Trophoblast cell (in vitro differentiated cells and primary cell): ENCODE measurements at regions not wholly inside any gene's neighbourhood (a gene's known extent, or its start where the extent isn't known, plus 50 kb on each side); places are given as distances from the start of the nearest gene placed in this dataset.

ENCODE experiments used
- DNase-seq, 2 donors: peaks; one replicate each; pipeline ENCODE4 v3.0.0-alpha.2; 2016
- H2AFZ ChIP-seq: 2 replicates; pipeline ENCODE4 v1.6.1; 2013; ENCODE audit warnings: low read length, moderate library complexity, mild to moderate bottlenecking; ENCODE audit not compliant: insufficient read depth, poor library complexity
- H2AK5ac ChIP-seq: 2 replicates; pipeline ENCODE4 v1.6.1; 2013; ENCODE audit warnings: mild to moderate bottlenecking, low read length
- H2BK120ac ChIP-seq: 2 replicates; pipeline ENCODE4 v1.6.1; 2013; ENCODE audit warnings: low read length, mild to moderate bottlenecking, moderate library complexity; ENCODE audit not compliant: insufficient read depth, poor library complexity
- H2BK12ac ChIP-seq: 2 replicates; pipeline ENCODE4 v1.6.1; 2013; ENCODE audit warnings: mild to moderate bottlenecking, low read length, moderate library complexity
- H2BK5ac ChIP-seq: 2 replicates; pipeline ENCODE4 v1.6.1; 2013; ENCODE audit warnings: low read length, low read depth, moderate library complexity, mild to moderate bottlenecking; ENCODE audit not compliant: poor library complexity
- H3K14ac ChIP-seq: 2 replicates; pipeline ENCODE4 v1.6.1; 2013; ENCODE audit warnings: mild to moderate bottlenecking, low read length
- H3K18ac ChIP-seq: 2 replicates; pipeline ENCODE4 v1.6.1; 2013; ENCODE audit warnings: mild to moderate bottlenecking, low read length
- H3K23ac ChIP-seq: 2 replicates; pipeline ENCODE4 v1.6.1; 2013; ENCODE audit warnings: low read length
- H3K27ac ChIP-seq: 2 replicates; pipeline ENCODE4 v1.5.1; 2013; ENCODE audit warnings: low read depth, mild to moderate bottlenecking, inconsistent platforms, low read length, moderate library complexity
- H3K27me3 ChIP-seq: 2 replicates; pipeline ENCODE4 v1.6.1; 2013; ENCODE audit warnings: inconsistent platforms, mild to moderate bottlenecking, low read length, moderate library complexity; ENCODE audit not compliant: insufficient read depth
- H3K36me3 ChIP-seq, 2 experiments: 1 replicate in 1 of 2; 2 replicates in 1 of 2; pipeline ENCODE4 v1.6.1; 2013; ENCODE audit warnings: low read length in 2 of 2, mild to moderate bottlenecking in 2 of 2, moderate library complexity in 1 of 2; ENCODE audit not compliant: insufficient read depth in 2 of 2, control insufficient read depth in 1 of 2
- H3K4ac ChIP-seq: 2 replicates; pipeline ENCODE4 v1.6.1; 2013; ENCODE audit warnings: low read depth, mild to moderate bottlenecking, low read length, moderate library complexity
- H3K4me1 ChIP-seq, 2 experiments: 1 replicate in 1 of 2; 2 replicates in 1 of 2; pipeline ENCODE4 v1.6.1; 2013; ENCODE audit warnings: low read length in 2 of 2, mild to moderate bottlenecking in 2 of 2, moderate library complexity in 1 of 2; ENCODE audit not compliant: insufficient read depth in 2 of 2, control insufficient read depth in 1 of 2
- H3K4me2 ChIP-seq: 2 replicates; pipeline ENCODE4 v1.6.1; 2013; ENCODE audit warnings: inconsistent platforms, mild to moderate bottlenecking, low read length, moderate library complexity
- H3K4me3 ChIP-seq: 2 replicates; pipeline ENCODE4 v1.5.1; 2013; ENCODE audit warnings: mild to moderate bottlenecking, low read depth, low read length, inconsistent platforms
- H3K79me1 ChIP-seq: one replicate; pipeline ENCODE4 v1.6.1; 2013; ENCODE audit warnings: low read length
- H3K79me2 ChIP-seq: 2 replicates; pipeline ENCODE4 v1.6.1; 2013; ENCODE audit warnings: low read length, mild to moderate bottlenecking; ENCODE audit not compliant: control insufficient read depth, insufficient read depth, poor library complexity
- H3K9ac ChIP-seq: 2 replicates; pipeline ENCODE4 v1.6.1; 2013; ENCODE audit warnings: mild to moderate bottlenecking, low read length
- H3K9me3 ChIP-seq: 2 replicates; pipeline ENCODE4 v1.6.1; 2013; ENCODE audit warnings: low read depth, mild to moderate bottlenecking, control low read depth, inconsistent platforms, low read length; ENCODE audit not compliant: insufficient read depth
- H4K12ac ChIP-seq: 2 replicates; pipeline ENCODE4 v1.6.1; 2013; ENCODE audit warnings: low read depth, mild to moderate bottlenecking, low read length, moderate library complexity
- H4K8ac ChIP-seq: 2 replicates; pipeline ENCODE4 v1.6.1; 2013; ENCODE audit warnings: low read depth, mild to moderate bottlenecking, low read length, moderate library complexity
- H4K91ac ChIP-seq: one replicate; pipeline ENCODE4 v1.6.1; 2013; ENCODE audit warnings: low read depth, mild to moderate bottlenecking, low read length, moderate library complexity
- WGBS: extraction: QIAGEN DNeasy Blood & Tissue Kit; methylation state at CpG from one replicate; pipeline ENCODE4 v1.1.7; 2013; ENCODE audit warnings: missing lambda C conversion rate; ENCODE audit not compliant: insufficient read length, insufficient coverage; ENCODE audit errors: extremely low coverage; 5-methylcytosine and 5-hydroxymethylcytosine counted together

GRCh38 chr2:103638978-103639377 lies 877.1 kb downstream of the TMEM182 start:
- Histone ChIP-seq H3K18ac (no peak overlapping the region), H3K27me3 (no peaks in the 10 kb centered on the region), H4K12ac (no peak overlapping the region), H2BK12ac (no peak overlapping the region), H3K27ac (no peak overlapping the region), H2BK120ac (no peak overlapping the region), H3K4me3 (no peak overlapping the region), H2BK5ac (no peak overlapping the region), H4K8ac (no peak overlapping the region), H4K91ac (no peak overlapping the region), H3K4me1 (no peaks in the 10 kb centered on the region), H3K14ac (no peak overlapping the region), H3K4me2 (no peak overlapping the region), H3K4ac (no peak overlapping the region), H2AFZ (no peak overlapping the region), H3K79me2 (no peaks in the 10 kb centered on the region), H3K9me3 (no peaks in the 10 kb centered on the region), H3K36me3 (no peaks in the 10 kb centered on the region), H2AK5ac (no peak overlapping the region), H3K9ac (no peak overlapping the region), H3K79me1 (no peaks in the 10 kb centered on the region), H3K23ac (no peak overlapping the region)
- WGBS = no CpG with 5 or more reads among the region's 2 CpGs
- no peak for DNase-seq

- no peak overlapping the region for H2BK12ac ChIP-seq
- DNase-seq = no peak
- no peak overlapping the region for H3K4me3 ChIP-seq
- H3K4me2 ChIP-seq = no peak overlapping the region
- H2BK120ac ChIP-seq = no peak overlapping the region
- no peak overlapping the region for H3K4ac ChIP-seq
- no peak overlapping the region for H4K91ac ChIP-seq
- H2BK5ac ChIP-seq = no peak overlapping the region
- H3K14ac ChIP-seq = no peak overlapping the region
- no CpG with 5 or more reads among the region's 3 CpGs for WGBS
- no peaks in the 10 kb centered on the region for H3K4me1 ChIP-seq
- no peak overlapping the region for H4K8ac ChIP-seq
- H3K27ac ChIP-seq = no peak overlapping the region
- no peaks in the 10 kb centered on the region for H3K79me1 ChIP-seq
- no peaks in the 10 kb centered on the region for H3K27me3 ChIP-seq
- no peak overlapping the region for H4K12ac ChIP-seq
- no peaks in the 10 kb centered on the region for H3K9me3 ChIP-seq
- no peak overlapping the region for H2AK5ac ChIP-seq
- no peak overlapping the region for H3K23ac ChIP-seq
- no peak overlapping the region for H2AFZ ChIP-seq
- H3K18ac ChIP-seq = no peak overlapping the region
- H3K79me2 ChIP-seq = no peaks in the 10 kb centered on the region
- no peaks in the 10 kb centered on the region for H3K36me3 ChIP-seq
- H3K9ac ChIP-seq = no peak overlapping the region
Measured at GRCh38 chr2:103656558-103656957, 894.7 kb downstream of the TMEM182 start.

- no peak overlapping the region for H2AK5ac ChIP-seq
- H3K4me3 ChIP-seq = no peak overlapping the region
- no peak for DNase-seq
- no peaks in the 10 kb centered on the region for H3K4me1 ChIP-seq
- no peak overlapping the region for H2BK120ac ChIP-seq
- no peak overlapping the region for H3K14ac ChIP-seq
- H2BK12ac ChIP-seq = no peak overlapping the region
- no peak overlapping the region for H3K27ac ChIP-seq
- H3K79me2 ChIP-seq = no peaks in the 10 kb centered on the region
- H3K18ac ChIP-seq = no peak overlapping the region
- no peak overlapping the region for H4K8ac ChIP-seq
- no peaks in the 10 kb centered on the region for H3K27me3 ChIP-seq
- H2AFZ ChIP-seq = no peak overlapping the region
- H2BK5ac ChIP-seq = no peak overlapping the region
- H3K23ac ChIP-seq = no peak overlapping the region
- no peak overlapping the region for H4K12ac ChIP-seq
- H3K9ac ChIP-seq = no peak overlapping the region
- H3K79me1 ChIP-seq = no peaks in the 10 kb centered on the region
- H4K91ac ChIP-seq = no peak overlapping the region
- no peaks in the 10 kb centered on the region for H3K9me3 ChIP-seq
- H3K4me2 ChIP-seq = no peak overlapping the region
- no peak overlapping the region for H3K4ac ChIP-seq
- H3K36me3 ChIP-seq = no peaks in the 10 kb centered on the region
Measured at GRCh38 chr2:103660519-103660918, 898.7 kb downstream of the TMEM182 start.

- no peaks in the 10 kb centered on the region for H3K9me3 ChIP-seq
- no peak overlapping the region for H2BK12ac ChIP-seq
- H3K27ac ChIP-seq = no peak overlapping the region
- DNase-seq = no peak
- H3K4me3 ChIP-seq = no peak overlapping the region
- H3K14ac ChIP-seq = no peak overlapping the region
- H3K9ac ChIP-seq = no peak overlapping the region
- no peaks in the 10 kb centered on the region for H3K27me3 ChIP-seq
- no peaks in the 10 kb centered on the region for H3K79me1 ChIP-seq
- no peak overlapping the region for H3K18ac ChIP-seq
- no peak overlapping the region for H2BK120ac ChIP-seq
- no peak overlapping the region for H3K4me2 ChIP-seq
- H3K23ac ChIP-seq = no peak overlapping the region
- no peaks in the 10 kb centered on the region for H3K36me3 ChIP-seq
- no CpG with 5 or more reads among the region's 1 CpG for WGBS
- no peaks in the 10 kb centered on the region for H3K79me2 ChIP-seq
- no peak overlapping the region for H4K8ac ChIP-seq
- H2AK5ac ChIP-seq = no peak overlapping the region
- no peaks in the 10 kb centered on the region for H3K4me1 ChIP-seq
- H4K12ac ChIP-seq = no peak overlapping the region
- H2AFZ ChIP-seq = no peak overlapping the region
- no peak overlapping the region for H4K91ac ChIP-seq
- no peak overlapping the region for H3K4ac ChIP-seq
- H2BK5ac ChIP-seq = no peak overlapping the region
Measured at GRCh38 chr2:103660947-103661346, 899.1 kb downstream of the TMEM182 start.
